ENCODE measurements at regions not wholly inside any gene's neighbourhood (a gene's known extent, or its start where the extent isn't known, plus 50 kb on each side); places are given as distances from the start of the nearest gene placed in this dataset.

DNA sequence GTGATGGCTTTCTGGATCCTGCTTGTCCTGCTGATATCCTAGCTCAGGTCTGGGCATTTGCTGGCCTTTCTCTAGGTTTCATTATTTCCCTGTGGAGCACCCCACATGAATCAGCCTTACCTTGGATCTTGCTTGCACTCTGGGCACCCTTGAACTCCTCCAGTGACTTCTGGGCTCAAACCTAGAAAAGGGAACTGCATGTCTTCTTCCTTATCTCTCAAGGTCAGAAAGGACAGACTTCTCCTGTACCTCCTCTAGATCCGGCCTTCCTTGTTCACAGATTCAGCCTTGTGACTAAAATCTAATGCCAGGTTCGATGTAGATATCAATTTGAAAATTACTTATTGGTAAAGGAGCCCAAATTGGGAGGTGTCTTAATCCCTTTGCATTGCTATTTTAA is 267.9 kb downstream of the PARP8 start:
- Histone ChIP-seq H3K4me3 (no peak overlapping the region), H3K27ac (ENCODE audit: low read depth) (no peak overlapping the region), H3K79me2 (replicated peaks; ENCODE audit: insufficient read depth) (no peaks in the 10 kb centered on the region), H2AFZ (no peak overlapping the region), H3K4me1 (ENCODE audit: insufficient read depth) (peaks cover 5% of the 10 kb centered on the region), H3K9me2 (ENCODE audit: insufficient read depth) (peaks cover 22% of the 10 kb centered on the region; the same call in 1 of the 2 replicates), H3K4me2 (no peak overlapping the region), H4K20me1 (replicated peaks; ENCODE audit: insufficient read depth) (no peaks in the 10 kb centered on the region), H3K27me3 (ENCODE audit: insufficient read depth) (no peaks in the 10 kb centered on the region), H3F3A (replicated peaks; ENCODE audit: low read depth) (no peaks in the 10 kb centered on the region), H3K36me3 (ENCODE audit: insufficient read depth) (no peaks in the 10 kb centered on the region)
- peaks cover 17% of the 10 kb centered on the region for H3K4me1 Mint-ChIP-seq
- peaks cover 4% of the 10 kb centered on the region for H3K27me3 Mint-ChIP-seq (ENCODE audit: insufficient read depth, low read depth, poor library complexity)
- H3K36me3 Mint-ChIP-seq (ENCODE audit: low read depth) = no peaks in the 10 kb centered on the region
- ATAC-seq = no peak
- DNase-seq (ENCODE audit: low spot score) = no peak
- TF ChIP-seq STAT1 (IDR thresholded peaks at IDR 0.05; ENCODE audit: unreplicated experiment) = no peak
- H3K4me3 Mint-ChIP-seq = no peak overlapping the region
- H3K27ac Mint-ChIP-seq = no peak overlapping the region
- no peaks in the 10 kb centered on the region for H3K9me3 Mint-ChIP-seq

DNA sequence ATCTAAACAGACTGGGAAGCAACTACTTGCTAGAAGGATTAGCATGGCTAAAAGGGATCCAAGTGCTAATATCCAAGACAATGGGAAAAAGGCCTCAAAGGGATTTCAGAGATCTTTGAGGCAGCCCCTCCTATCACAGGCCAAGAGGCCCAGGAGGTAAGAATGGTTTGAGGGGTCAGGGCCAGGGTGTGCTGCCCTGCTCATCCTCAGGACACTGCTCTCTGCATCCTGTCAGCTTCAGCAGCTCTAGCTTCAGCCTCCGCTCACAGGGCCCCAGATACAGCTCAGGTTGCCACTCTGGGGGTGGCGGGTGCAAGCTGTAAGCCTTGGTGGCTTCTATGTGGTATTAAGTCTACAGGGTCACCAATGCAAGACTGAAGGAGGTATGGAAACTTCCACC is 278.7 kb downstream of the PARP8 start:
- Mint-ChIP-seq H3K4me1 (no peaks in the 10 kb centered on the region), H3K36me3 (ENCODE audit: low read depth) (peaks cover 25% of the 10 kb centered on the region), H3K27me3 (ENCODE audit: insufficient read depth, low read depth, poor library complexity) (peaks cover 2% of the 10 kb centered on the region), H3K27ac (no peak overlapping the region), H3K4me3 (no peak overlapping the region), H3K9me3 (peaks cover 39% of the 10 kb centered on the region)
- no peak for ATAC-seq
- DNase-seq (ENCODE audit: low spot score) = no peak
- H3K4me3 ChIP-seq = no peak overlapping the region
- H3K4me1 ChIP-seq (ENCODE audit: insufficient read depth) = no peaks in the 10 kb centered on the region
- H3K4me2 ChIP-seq = no peak overlapping the region
- no peak overlapping the region for H2AFZ ChIP-seq
- no peaks in the 10 kb centered on the region for H3K79me2 ChIP-seq (replicated peaks; ENCODE audit: insufficient read depth)
- no peaks in the 10 kb centered on the region for H4K20me1 ChIP-seq (replicated peaks; ENCODE audit: insufficient read depth)
- H3F3A ChIP-seq (replicated peaks; ENCODE audit: low read depth) = no peaks in the 10 kb centered on the region
- no peak overlapping the region for H3K27ac ChIP-seq (ENCODE audit: low read depth)
- no peaks in the 10 kb centered on the region for H3K9me2 ChIP-seq (ENCODE audit: insufficient read depth)
- H3K36me3 ChIP-seq (ENCODE audit: insufficient read depth) = no peaks in the 10 kb centered on the region
- no peaks in the 10 kb centered on the region for H3K27me3 ChIP-seq (ENCODE audit: insufficient read depth)
- TF ChIP-seq STAT1 (IDR thresholded peaks at IDR 0.05; ENCODE audit: unreplicated experiment) (no peak), EZH2phosphoT487 (IDR thresholded peaks at IDR 0.05; ENCODE audit: unreplicated experiment) (no peak), ZNF114 (CRISPR knock-in tag; IDR thresholded peaks at IDR 0.05) (no peak), EZH2 (IDR thresholded peaks at IDR 0.05; ENCODE audit: low read depth, unreplicated experiment) (no peak), ZNF331 (CRISPR knock-in tag; IDR thresholded peaks at IDR 0.05; ENCODE audit: low read depth) (no peak), JUNB (IDR thresholded peaks at IDR 0.05; ENCODE audit: unreplicated experiment) (no peak), POLR2AphosphoS5 (IDR thresholded peaks at IDR 0.05; ENCODE audit: low read depth) (no peak), NANOG (IDR thresholded peaks at IDR 0.05; ENCODE audit: borderline replicate concordance) (no peak)
- TF ChIP-seq, protein P1, sequence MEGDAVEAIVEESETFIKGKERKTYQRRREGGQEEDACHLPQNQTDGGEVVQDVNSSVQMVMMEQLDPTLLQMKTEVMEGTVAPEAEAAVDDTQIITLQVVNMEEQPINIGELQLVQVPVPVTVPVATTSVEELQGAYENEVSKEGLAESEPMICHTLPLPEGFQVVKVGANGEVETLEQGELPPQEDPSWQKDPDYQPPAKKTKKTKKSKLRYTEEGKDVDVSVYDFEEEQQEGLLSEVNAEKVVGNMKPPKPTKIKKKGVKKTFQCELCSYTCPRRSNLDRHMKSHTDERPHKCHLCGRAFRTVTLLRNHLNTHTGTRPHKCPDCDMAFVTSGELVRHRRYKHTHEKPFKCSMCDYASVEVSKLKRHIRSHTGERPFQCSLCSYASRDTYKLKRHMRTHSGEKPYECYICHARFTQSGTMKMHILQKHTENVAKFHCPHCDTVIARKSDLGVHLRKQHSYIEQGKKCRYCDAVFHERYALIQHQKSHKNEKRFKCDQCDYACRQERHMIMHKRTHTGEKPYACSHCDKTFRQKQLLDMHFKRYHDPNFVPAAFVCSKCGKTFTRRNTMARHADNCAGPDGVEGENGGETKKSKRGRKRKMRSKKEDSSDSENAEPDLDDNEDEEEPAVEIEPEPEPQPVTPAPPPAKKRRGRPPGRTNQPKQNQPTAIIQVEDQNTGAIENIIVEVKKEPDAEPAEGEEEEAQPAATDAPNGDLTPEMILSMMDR (conservative IDR thresholded peaks at IDR 0.05; ENCODE audit: low read depth in 2 of 2) = no peak
- TF ChIP-seq, protein P2, sequence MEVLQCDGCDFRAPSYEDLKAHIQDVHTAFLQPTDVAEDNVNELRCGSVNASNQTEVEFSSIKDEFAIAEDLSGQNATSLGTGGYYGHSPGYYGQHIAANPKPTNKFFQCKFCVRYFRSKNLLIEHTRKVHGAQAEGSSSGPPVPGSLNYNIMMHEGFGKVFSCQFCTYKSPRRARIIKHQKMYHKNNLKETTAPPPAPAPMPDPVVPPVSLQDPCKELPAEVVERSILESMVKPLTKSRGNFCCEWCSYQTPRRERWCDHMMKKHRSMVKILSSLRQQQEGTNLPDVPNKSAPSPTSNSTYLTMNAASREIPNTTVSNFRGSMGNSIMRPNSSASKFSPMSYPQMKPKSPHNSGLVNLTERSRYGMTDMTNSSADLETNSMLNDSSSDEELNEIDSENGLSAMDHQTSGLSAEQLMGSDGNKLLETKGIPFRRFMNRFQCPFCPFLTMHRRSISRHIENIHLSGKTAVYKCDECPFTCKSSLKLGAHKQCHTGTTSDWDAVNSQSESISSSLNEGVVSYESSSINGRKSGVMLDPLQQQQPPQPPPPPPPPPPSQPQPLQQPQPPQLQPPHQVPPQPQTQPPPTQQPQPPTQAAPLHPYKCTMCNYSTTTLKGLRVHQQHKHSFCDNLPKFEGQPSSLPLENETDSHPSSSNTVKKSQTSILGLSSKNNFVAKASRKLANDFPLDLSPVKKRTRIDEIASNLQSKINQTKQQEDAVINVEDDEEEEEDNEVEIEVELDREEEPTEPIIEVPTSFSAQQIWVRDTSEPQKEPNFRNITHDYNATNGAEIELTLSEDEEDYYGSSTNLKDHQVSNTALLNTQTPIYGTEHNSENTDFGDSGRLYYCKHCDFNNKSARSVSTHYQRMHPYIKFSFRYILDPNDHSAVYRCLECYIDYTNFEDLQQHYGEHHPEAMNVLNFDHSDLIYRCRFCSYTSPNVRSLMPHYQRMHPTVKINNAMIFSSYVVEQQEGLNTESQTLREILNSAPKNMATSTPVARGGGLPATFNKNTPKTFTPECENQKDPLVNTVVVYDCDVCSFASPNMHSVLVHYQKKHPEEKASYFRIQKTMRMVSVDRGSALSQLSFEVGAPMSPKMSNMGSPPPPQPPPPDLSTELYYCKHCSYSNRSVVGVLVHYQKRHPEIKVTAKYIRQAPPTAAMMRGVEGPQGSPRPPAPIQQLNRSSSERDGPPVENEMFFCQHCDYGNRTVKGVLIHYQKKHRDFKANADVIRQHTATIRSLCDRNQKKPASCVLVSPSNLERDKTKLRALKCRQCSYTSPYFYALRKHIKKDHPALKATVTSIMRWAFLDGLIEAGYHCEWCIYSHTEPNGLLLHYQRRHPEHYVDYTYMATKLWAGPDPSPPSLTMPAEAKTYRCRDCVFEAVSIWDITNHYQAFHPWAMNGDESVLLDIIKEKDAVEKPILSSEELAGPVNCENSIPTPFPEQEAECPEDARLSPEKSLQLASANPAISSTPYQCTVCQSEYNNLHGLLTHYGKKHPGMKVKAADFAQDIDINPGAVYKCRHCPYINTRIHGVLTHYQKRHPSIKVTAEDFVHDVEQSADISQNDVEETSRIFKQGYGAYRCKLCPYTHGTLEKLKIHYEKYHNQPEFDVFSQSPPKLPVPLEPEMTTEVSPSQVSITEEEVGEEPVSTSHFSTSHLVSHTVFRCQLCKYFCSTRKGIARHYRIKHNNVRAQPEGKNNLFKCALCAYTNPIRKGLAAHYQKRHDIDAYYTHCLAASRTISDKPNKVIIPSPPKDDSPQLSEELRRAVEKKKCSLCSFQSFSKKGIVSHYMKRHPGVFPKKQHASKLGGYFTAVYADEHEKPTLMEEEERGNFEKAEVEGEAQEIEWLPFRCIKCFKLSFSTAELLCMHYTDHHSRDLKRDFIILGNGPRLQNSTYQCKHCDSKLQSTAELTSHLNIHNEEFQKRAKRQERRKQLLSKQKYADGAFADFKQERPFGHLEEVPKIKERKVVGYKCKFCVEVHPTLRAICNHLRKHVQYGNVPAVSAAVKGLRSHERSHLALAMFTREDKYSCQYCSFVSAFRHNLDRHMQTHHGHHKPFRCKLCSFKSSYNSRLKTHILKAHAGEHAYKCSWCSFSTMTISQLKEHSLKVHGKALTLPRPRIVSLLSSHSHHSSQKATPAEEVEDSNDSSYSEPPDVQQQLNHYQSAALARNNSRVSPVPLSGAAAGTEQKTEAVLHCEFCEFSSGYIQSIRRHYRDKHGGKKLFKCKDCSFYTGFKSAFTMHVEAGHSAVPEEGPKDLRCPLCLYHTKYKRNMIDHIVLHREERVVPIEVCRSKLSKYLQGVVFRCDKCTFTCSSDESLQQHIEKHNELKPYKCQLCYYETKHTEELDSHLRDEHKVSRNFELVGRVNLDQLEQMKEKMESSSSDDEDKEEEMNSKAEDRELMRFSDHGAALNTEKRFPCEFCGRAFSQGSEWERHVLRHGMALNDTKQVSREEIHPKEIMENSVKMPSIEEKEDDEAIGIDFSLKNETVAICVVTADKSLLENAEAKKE (CRISPR knock-in tag; IDR thresholded peaks at IDR 0.05) = no peak
- TF ChIP-seq, protein P3, sequence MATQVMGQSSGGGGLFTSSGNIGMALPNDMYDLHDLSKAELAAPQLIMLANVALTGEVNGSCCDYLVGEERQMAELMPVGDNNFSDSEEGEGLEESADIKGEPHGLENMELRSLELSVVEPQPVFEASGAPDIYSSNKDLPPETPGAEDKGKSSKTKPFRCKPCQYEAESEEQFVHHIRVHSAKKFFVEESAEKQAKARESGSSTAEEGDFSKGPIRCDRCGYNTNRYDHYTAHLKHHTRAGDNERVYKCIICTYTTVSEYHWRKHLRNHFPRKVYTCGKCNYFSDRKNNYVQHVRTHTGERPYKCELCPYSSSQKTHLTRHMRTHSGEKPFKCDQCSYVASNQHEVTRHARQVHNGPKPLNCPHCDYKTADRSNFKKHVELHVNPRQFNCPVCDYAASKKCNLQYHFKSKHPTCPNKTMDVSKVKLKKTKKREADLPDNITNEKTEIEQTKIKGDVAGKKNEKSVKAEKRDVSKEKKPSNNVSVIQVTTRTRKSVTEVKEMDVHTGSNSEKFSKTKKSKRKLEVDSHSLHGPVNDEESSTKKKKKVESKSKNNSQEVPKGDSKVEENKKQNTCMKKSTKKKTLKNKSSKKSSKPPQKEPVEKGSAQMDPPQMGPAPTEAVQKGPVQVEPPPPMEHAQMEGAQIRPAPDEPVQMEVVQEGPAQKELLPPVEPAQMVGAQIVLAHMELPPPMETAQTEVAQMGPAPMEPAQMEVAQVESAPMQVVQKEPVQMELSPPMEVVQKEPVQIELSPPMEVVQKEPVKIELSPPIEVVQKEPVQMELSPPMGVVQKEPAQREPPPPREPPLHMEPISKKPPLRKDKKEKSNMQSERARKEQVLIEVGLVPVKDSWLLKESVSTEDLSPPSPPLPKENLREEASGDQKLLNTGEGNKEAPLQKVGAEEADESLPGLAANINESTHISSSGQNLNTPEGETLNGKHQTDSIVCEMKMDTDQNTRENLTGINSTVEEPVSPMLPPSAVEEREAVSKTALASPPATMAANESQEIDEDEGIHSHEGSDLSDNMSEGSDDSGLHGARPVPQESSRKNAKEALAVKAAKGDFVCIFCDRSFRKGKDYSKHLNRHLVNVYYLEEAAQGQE (IDR thresholded peaks at IDR 0.05; ENCODE audit: unreplicated experiment) = no peak

All from GM23338 (cell line).